ENCODE measurements at regions not wholly inside any gene's neighbourhood (a gene's known extent, or its start where the extent isn't known, plus 50 kb on each side); places are given as distances from the start of the nearest gene placed in this dataset.

DNA sequence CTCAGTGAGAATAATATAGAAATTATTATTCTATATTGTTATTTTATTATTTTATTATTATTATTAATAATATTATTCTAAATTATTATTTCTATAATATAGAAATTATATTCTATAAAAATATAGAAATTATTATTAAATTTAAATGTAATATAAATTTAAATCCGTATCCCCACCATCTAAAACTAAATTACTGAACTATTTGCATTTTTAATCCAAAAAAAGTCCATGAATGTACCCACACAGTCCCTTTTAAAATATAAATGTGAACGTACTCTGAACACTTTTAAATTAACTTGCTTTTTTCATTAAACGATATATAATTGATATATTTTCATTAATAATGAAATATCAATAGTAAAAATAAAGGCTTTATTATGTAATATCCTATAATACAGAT lies 248.3 kb upstream of the PCDH7 start:
- Histone ChIP-seq H3K4me3 (ENCODE audit: extremely low read depth in 1 of 4, insufficient read depth in 2 of 4, low read depth in 3 of 4, low read length in 4 of 4) (no peak overlapping the region), H3K23me2 (ENCODE audit: low read depth, low read length) (no peaks in the 10 kb centered on the region), H3K18ac (ENCODE audit: extremely low read depth, low read length) (no peak overlapping the region), H3K4me2 (ENCODE audit: insufficient read depth in 1 of 2, low read depth in 2 of 2, low read length in 2 of 2) (no peak overlapping the region), H4K8ac (ENCODE audit: extremely low read depth, insufficient read depth, low read length) (no peak overlapping the region), H3K27ac (ENCODE audit: low read depth, low read length) (no peak overlapping the region), H4K20me1 (replicated peaks in 1 of 2; ENCODE audit: control insufficient read depth in 1 of 2, insufficient read depth in 2 of 2, low read length in 2 of 2) (no peaks in the 10 kb centered on the region), H2AK5ac (ENCODE audit: low read depth, low read length) (no peak overlapping the region), H2BK5ac (ENCODE audit: low read depth, low read length) (no peak overlapping the region), H3K79me2 (ENCODE audit: control insufficient read depth in 1 of 2, insufficient read depth in 2 of 2, low read length in 2 of 2) (no peaks in the 10 kb centered on the region), H3K27me3 (replicated peaks in 1 of 4; ENCODE audit: control insufficient read depth in 3 of 4, extremely low read depth in 1 of 4, insufficient read depth in 3 of 4, low read length in 3 of 4) (no peaks in the 10 kb centered on the region), H2AFZ (ENCODE audit: low read length) (no peak overlapping the region), H2BK12ac (ENCODE audit: low read depth, low read length) (no peak overlapping the region), H3K4me1 (replicated peaks in 1 of 4; ENCODE audit: control insufficient read depth in 3 of 4, insufficient read depth in 4 of 4, low read length in 3 of 4) (no peaks in the 10 kb centered on the region), H3K36me3 (ENCODE audit: control insufficient read depth in 2 of 4, insufficient read depth in 4 of 4, low read length in 3 of 4) (no peaks in the 10 kb centered on the region), H2BK120ac (replicated peaks; ENCODE audit: low read depth, low read length) (no peak overlapping the region), H4K5ac (ENCODE audit: insufficient read length, low read depth, low read length) (no peak overlapping the region), H3K9me3 (ENCODE audit: insufficient read depth in 2 of 2, low read depth in 1 of 2, low read length in 1 of 2) (no peaks in the 10 kb centered on the region), H3K4ac (replicated peaks; ENCODE audit: insufficient read length, low read depth, low read length) (no peak overlapping the region), H3K56ac (replicated peaks; ENCODE audit: insufficient read length, low read depth, low read length) (no peak overlapping the region), H2BK15ac (ENCODE audit: low read length) (no peak overlapping the region), H3K9ac (replicated peaks in 1 of 4; ENCODE audit: extremely low read depth in 1 of 4, low read depth in 3 of 4, low read length in 3 of 4) (no peak overlapping the region), H3K79me1 (ENCODE audit: low read depth, low read length) (no peaks in the 10 kb centered on the region), H3K23ac (ENCODE audit: insufficient read length) (no peak overlapping the region), H3K14ac (ENCODE audit: insufficient read length) (no peak overlapping the region), H4K91ac (replicated peaks; ENCODE audit: insufficient read length, low read length) (no peak overlapping the region), H2BK20ac (ENCODE audit: low read length) (no peak overlapping the region)
- CTCF ChIA-PET (ENCODE audit: partially characterized antibody), result no interaction called here
- TF ChIP-seq HDAC6 (IDR thresholded peaks at IDR 0.05; ENCODE audit: low read depth, low read length) (no peak), SIRT6 (IDR thresholded peaks at IDR 0.05; ENCODE audit: low read length) (no peak), KDM5A (IDR thresholded peaks at IDR 0.05; ENCODE audit: low read length) (no peak)
- 77% methylated on average over 3 of the region's 3 CpGs; no CpG with 5 or more reads in 1 of the 2 experiments for WGBS, 2 experiments (ENCODE audit: extremely low coverage in 1 of 2, insufficient coverage in 1 of 2, insufficient read length in 1 of 2, insufficient replicate concordance in 2 of 2, low coverage in 1 of 2, low lambda C conversion rate in 2 of 2, missing lambda C conversion rate in 1 of 2)
- DNase-seq (ENCODE audit: low read depth in 1 of 2, low spot score in 2 of 2) (no peak), FAIRE-seq (no peak)
- POLR2A ChIA-PET (ENCODE audit: partially characterized antibody), result no interaction called here
